Erythroblast (primary cell): ENCODE measurements at regions not wholly inside any gene's neighbourhood (a gene's known extent, or its start where the extent isn't known, plus 50 kb on each side); places are given as distances from the start of the nearest gene placed in this dataset.

Source experiments
- DNase-seq, 2 experiments: peaks; one replicate each; lab custom pipeline; 2025; lab: John Stamatoyannopoulos, UW
- GATA1 ChIP-seq: IDR thresholded peaks from 2 replicates; pipeline ENCODE4 v1.6.1; 2011; ENCODE audit warnings: low read depth, mild to moderate bottlenecking, control low read depth, low read length, moderate library complexity
- POLR2A ChIP-seq: IDR thresholded peaks from 2 replicates; pipeline ENCODE4 v1.6.1; 2011; ENCODE audit warnings: mild to moderate bottlenecking, low read length

DNA sequence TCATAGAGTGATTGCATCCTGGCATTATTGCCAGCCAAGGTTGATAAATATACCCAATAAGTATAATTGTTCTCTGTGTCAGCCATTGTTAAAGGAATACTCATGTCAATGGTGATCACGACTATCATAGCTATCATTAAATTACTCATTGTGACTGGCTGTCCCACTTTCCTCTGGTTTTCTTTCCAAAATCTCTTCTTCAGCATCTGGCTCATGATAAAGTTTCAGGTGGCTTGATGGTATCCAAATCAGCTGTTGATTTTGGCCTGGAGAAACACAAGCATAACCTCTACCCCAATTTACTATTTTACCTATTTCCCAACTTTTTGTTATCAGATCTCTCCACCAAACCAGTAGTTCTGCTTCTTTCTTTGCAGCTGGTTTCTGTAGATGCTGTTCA is 67.1 kb upstream of the SPIN2A start:
- no peak for DNase-seq
- TF ChIP-seq GATA1 (no peak), POLR2A (no peak)

DNA sequence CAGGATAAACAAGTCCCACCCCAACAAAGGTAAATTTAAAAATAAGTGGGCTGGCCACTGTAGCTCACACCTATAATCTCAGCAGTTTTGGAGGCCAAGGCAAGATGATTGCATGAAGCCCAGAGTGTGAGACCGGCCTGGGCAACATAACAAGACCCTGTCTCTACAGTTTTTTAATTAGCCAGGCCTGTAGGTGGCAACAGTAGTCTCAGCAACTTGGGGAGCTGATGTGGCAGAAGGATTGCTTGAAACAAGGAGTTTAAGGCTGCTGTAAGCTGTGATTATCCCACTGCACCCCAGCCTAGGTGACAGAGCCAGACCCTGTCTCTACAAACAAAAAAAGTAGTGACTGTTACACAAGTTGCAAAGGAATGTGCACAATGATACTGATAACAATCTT is 74.6 kb upstream of the FAAH2 start:
- no peak for DNase-seq
- TF ChIP-seq GATA1 (no peak), POLR2A (no peak)

DNA sequence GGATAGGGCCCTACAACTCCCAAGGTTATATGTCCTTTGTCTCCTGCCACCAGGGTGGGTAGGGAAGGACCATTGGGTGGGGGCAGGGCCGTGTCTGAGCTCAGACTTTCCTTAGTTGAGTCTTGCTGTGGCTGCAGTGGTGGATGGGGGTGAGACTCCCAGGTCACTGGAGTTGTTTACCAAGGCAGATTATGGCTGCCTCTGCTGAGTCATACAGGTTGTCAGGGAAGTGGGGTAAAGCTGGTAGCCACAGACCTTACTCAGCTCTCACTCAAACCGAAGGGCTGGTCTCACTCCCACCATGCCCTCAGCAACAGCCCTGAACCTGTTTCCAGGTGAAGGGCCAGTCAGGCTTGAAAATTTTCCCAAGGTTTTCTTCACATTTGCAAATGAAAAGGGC is 58.8 kb upstream of the FAAH2 start:
- TF ChIP-seq GATA1 = no peak
- TF ChIP-seq POLR2A = no peak
- peak in 1 of 2 experiments; percentile 1 for DNase-seq

DNA sequence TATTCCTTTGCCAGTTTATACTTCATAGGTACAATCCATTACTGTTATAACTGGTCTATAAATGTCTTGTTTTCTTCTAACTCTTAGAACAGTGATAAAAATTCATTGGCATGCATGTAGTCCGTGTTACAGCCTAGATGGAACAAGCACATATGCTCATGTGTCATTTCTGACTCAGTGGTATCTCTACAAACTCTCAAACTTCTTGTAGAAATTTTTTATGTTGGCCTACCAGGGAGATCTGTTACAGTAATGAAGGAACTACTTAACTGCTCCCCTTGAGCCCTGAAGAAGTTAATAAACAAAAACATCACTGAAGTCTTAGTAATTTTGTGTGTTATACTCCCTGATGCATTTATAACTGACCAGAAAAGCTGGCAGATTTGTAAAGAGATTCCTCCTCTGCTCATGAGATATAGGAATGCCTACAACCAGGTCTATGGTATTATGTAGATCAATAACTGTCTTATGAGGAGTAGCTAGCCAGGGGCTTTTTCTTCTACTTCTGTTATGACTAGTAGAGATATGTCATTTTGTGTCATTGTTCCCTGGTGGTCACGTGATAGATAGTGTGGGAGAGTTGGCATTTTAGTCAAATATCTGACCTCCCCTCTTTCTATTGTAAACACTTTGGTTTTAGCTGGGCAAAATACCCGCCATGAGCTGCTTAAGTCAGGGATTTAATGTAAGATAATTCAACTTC is 53.7 kb upstream of the FAAH2 start:
- DNase-seq = no peak
- TF ChIP-seq POLR2A = no peak
- no peak for TF ChIP-seq GATA1
